WERI-Rb-1 (cell line): ENCODE measurements at regions not wholly inside any gene's neighbourhood (a gene's known extent, or its start where the extent isn't known, plus 50 kb on each side); places are given as distances from the start of the nearest gene placed in this dataset.
"Not testable (repeated sequence)": the region's sequence is repeated elsewhere in the genome, so short reads cannot be mapped to it uniquely, and the experiment has no call there.

Experiments used
- DNase-seq: peaks from one replicate; pipeline ENCODE4 v3.0.0-alpha.2; 2020
- H3K27ac ChIP-seq: fragments of 250-450 bp; sonication (Bioruptor Pico); 2 replicates; pipeline ENCODE4 v1.5.1; 2020; ENCODE audit warnings: mild to moderate bottlenecking, moderate library complexity
- H3K27me3 ChIP-seq: fragments of 250-450 bp; sonication (Bioruptor Pico); 2 replicates; pipeline ENCODE4 v1.5.1; 2021; ENCODE audit warnings: mild to moderate bottlenecking, low read depth, moderate library complexity; ENCODE audit not compliant: insufficient read depth, severe bottlenecking
- H3K36me3 ChIP-seq: fragments of 250-450 bp; sonication (Bioruptor Pico); 2 replicates; pipeline ENCODE4 v1.5.1; 2020; ENCODE audit warnings: mild to moderate bottlenecking, moderate library complexity
- H3K4me3 ChIP-seq: 2 replicates; pipeline ENCODE4 v1.5.1; 2011; ENCODE audit warnings: low read depth, mild to moderate bottlenecking, control low read depth, low read length
- H3K9me3 ChIP-seq: fragments of 250-450 bp; sonication (Bioruptor Pico); 2 replicates; pipeline ENCODE4 v1.5.1; 2021; ENCODE audit warnings: mild to moderate bottlenecking, moderate library complexity; ENCODE audit not compliant: severe bottlenecking
- TF ChIP-seq, protein P1 (sequence below): IDR thresholded peaks from 2 replicates; pipeline ENCODE4 v1.5.1; 2011; ENCODE audit warnings: low read depth, mild to moderate bottlenecking, control low read depth, inconsistent platforms, low read length

DNA sequence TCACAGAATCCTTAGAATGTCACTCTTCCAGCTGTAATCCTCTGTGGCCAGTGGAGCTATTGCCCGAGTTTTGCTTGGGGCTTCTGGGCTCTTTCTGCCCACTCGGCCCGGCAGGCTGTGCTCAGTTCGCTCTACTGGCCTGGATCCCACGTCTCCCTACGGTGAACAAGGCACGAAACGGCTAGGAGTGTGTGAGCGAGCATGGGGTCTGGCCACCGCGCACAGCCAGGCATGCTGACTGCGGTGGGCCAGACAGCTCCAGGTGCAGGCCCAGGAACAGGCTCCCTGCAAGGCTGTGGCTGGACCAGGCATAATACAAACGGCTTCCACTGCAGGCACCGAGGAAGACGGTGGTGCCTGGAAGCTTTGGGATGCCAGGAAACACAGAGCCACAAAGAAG, 2035.5 kb upstream of the ACO1 start:
- Histone ChIP-seq H3K4me3 (no peak overlapping the region), H3K36me3 (no peaks in the 10 kb centered on the region), H3K9me3 (no peaks in the 10 kb centered on the region), H3K27me3 (no peaks in the 10 kb centered on the region), H3K27ac (no peak overlapping the region)
- TF ChIP-seq, protein P1, sequence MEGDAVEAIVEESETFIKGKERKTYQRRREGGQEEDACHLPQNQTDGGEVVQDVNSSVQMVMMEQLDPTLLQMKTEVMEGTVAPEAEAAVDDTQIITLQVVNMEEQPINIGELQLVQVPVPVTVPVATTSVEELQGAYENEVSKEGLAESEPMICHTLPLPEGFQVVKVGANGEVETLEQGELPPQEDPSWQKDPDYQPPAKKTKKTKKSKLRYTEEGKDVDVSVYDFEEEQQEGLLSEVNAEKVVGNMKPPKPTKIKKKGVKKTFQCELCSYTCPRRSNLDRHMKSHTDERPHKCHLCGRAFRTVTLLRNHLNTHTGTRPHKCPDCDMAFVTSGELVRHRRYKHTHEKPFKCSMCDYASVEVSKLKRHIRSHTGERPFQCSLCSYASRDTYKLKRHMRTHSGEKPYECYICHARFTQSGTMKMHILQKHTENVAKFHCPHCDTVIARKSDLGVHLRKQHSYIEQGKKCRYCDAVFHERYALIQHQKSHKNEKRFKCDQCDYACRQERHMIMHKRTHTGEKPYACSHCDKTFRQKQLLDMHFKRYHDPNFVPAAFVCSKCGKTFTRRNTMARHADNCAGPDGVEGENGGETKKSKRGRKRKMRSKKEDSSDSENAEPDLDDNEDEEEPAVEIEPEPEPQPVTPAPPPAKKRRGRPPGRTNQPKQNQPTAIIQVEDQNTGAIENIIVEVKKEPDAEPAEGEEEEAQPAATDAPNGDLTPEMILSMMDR = no peak
- no peak for DNase-seq

DNA sequence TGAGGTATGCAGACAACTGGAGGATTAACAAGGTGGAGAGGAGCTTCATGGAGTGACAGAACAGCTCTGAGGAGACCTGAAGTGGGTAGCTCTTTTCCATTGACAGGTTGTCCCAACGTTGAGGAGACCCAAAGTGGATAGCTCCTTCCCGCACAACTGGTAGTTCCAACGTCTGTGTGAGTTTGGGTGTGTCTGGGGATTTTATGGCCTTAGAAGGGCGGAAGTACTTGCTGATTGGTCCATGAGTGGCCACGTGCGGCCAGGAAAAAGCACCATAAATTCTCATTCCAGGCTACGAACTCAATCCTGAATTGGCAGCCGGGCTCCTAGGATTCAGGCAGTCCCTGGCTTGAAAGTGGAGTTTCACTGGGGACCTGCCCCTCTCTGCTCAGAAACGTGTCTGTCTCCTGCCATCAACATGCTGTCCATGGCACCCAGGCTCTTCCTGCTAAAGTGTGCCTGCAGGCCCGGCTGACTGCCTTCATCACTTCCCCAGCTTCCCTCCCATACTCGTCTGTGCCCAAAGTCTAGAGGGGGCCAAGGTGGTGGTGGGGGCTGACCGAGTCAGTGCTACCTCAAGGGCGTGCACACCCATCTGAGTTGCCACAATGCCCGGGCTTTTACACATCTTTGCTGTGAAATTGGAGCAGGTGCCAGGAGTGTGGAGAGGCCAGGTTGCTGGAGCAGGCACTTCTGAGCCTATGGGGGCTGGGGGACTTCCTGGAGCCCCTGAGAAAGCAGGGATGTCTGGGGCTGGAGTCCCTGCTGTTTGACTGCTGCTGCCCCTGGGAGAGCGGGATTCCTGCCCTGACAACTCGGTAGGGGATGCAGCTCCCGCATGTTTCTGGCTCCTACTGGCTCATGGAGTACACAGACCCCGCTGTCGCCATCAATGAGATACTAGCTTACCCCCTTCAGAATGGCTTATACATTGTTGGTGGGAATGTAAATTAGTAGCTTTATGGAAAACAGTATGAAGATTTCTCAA, 2034.6 kb upstream of the ACO1 start:
- Histone ChIP-seq H3K36me3 (no peaks in the 10 kb centered on the region), H3K4me3 (no peak overlapping the region), H3K27me3 (no peaks in the 10 kb centered on the region), H3K9me3 (no peaks in the 10 kb centered on the region), H3K27ac (no peak overlapping the region)
- TF ChIP-seq, protein P1 = no peak
- no peak for DNase-seq

DNA sequence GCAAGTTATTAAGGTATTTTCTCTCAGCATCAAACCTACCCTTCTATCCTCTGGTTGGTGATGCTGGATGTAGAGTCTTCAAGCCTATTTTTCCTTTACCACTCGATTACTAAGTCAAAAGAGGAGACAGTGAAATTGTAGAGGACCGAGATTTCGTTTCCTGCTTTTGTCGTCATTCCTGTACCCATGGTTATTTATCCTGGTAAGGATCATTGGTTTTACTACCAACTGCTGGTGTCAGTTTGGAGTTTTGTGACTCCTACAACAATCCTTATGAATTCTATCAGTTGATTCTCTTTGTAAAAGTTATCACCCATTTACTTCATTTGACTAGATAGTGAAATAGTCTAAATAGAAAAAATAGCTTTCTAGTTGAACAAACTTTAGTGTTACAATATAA, 2028.2 kb upstream of the ACO1 start:
- TF ChIP-seq, protein P1 = no peak
- no peaks in the 10 kb centered on the region for H3K9me3 ChIP-seq

DNA sequence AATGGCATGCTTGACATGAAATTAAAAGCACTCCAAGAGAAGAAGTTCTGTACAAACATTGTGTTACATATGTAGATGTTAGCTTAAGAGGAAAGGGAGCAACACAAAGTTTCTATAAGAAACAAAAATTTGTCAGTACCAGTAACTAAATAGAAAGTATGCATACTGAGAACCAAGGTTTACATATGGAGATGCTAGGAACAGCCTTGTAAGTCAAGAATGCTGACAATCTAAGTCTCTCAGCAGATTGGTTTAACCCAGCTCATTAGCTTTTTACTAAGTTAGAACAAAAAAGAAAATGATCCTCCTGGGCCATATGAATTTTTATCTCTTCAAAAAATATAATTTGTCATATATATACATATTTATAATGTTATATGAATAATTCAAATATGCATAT, 2022.1 kb upstream of the ACO1 start:
- Histone ChIP-seq H3K27ac (no peak overlapping the region), H3K9me3 (no peaks in the 10 kb centered on the region), H3K36me3 (no peaks in the 10 kb centered on the region), H3K4me3 (no peak overlapping the region), H3K27me3 (no peaks in the 10 kb centered on the region)
- DNase-seq = no peak
- TF ChIP-seq, protein P1 = no peak

More for the DNA sequence above, 2028.2 kb upstream of the ACO1 start:
- H3K4me3 ChIP-seq = no peak overlapping the region
- no peak for DNase-seq
- no peaks in the 10 kb centered on the region for H3K27me3 ChIP-seq
- H3K36me3 ChIP-seq = no peaks in the 10 kb centered on the region
- H3K27ac ChIP-seq = no peak overlapping the region

DNA sequence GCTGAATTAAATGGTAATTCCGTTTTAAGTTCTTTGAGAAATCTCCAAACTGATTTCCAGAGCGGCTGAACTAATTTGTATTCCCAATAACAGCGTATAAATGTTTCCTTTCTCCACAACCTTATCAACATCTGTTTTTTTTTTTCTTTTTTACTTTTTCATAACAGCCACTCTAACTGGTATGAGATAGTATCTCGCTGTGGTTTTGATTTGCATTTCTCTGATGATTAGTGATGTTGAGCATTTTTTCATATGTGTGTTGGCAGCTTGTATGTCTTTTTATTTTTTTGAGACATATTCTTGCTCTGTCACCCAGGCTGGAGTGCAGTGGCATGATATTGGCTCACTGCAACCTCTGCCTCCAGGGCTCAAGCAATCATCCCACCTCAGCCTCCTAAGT, 2018.3 kb upstream of the ACO1 start:
- H3K36me3 ChIP-seq, H3K27me3 ChIP-seq, DNase-seq, H3K27ac ChIP-seq, H3K4me3 ChIP-seq, H3K9me3 ChIP-seq: not testable (repeated sequence)

DNA sequence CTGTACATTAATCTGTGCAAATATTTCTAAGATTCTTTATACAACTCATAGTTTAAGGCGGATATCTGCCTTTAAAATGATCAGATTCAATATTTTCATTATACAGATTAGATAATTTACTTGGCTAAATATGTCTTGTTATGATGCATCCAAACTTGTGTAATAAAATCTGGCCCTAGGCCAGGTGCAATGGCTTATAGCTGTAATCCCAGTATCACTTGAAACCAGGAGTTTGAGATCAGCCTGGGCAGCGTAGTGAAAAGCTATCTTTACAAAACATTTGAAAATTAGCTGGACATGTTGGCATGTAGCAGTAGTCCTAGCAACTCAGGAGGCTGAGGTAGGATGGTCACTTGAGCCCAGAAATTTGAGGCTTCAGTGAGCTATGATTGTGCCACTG, 2002.2 kb upstream of the ACO1 start:
- Histone ChIP-seq H3K4me3 (no peak overlapping the region), H3K27ac (no peak overlapping the region), H3K9me3 (no peaks in the 10 kb centered on the region), H3K27me3 (no peaks in the 10 kb centered on the region), H3K36me3 (no peaks in the 10 kb centered on the region)
- DNase-seq = no peak
- TF ChIP-seq, protein P1 = no peak
